ENCODE measurements at regions not wholly inside any gene's neighbourhood (a gene's known extent, or its start where the extent isn't known, plus 50 kb on each side); places are given as distances from the start of the nearest gene placed in this dataset.
"Not testable (repeated sequence)": the region's sequence is repeated elsewhere in the genome, so short reads cannot be mapped to it uniquely, and the experiment has no call there.

- Mint-ChIP-seq H3K4me1 (no peaks in the 10 kb centered on the region), H3K27ac (no peak overlapping the region), H3K27me3 (ENCODE audit: low read depth in 3 of 3) (peaks cover 0 to 2% (median 0%) of the 10 kb centered on the region in 3 donors), H3K4me3 (no peak overlapping the region), H3K36me3 (no peaks in the 10 kb centered on the region), H3K9me3 (peaks cover 9 to 26% (median 15%) of the 10 kb centered on the region in 7 donors)
- Histone ChIP-seq H3K4me2 (replicated peaks; ENCODE audit: extremely low read depth, low read length, poor library complexity, severe bottlenecking) (no peak overlapping the region), H3K4me3 (replicated peaks in 1 of 3; ENCODE audit: low read depth in 2 of 3, low read length in 3 of 3) (no peak overlapping the region), H3K27ac (ENCODE audit: low read depth in 1 of 2, low read length in 2 of 2) (no peak overlapping the region), H3K4me1 (ENCODE audit: control insufficient read depth in 1 of 2, insufficient read depth in 2 of 2, low read length in 2 of 2) (no peaks in the 10 kb centered on the region), H3K36me3 (replicated peaks in 1 of 2; ENCODE audit: control insufficient read depth in 1 of 2, insufficient read depth in 2 of 2, low read length in 2 of 2) (no peaks in the 10 kb centered on the region), H3K27me3 (ENCODE audit: control insufficient read depth in 2 of 2, insufficient read depth in 2 of 2, low read length in 2 of 2) (no peaks in the 10 kb centered on the region), H3K79me2 (ENCODE audit: insufficient read depth, low read length) (no peaks in the 10 kb centered on the region), H3K9ac (ENCODE audit: insufficient read depth, low read length, poor library complexity, severe bottlenecking) (no peak overlapping the region), H3K9me3 (replicated peaks in 1 of 2; ENCODE audit: control insufficient read depth in 1 of 2, insufficient read depth in 1 of 2, low read length in 2 of 2) (peaks cover 4 to 15% of the 10 kb centered on the region in 2 donors), H4K20me1 (ENCODE audit: insufficient read depth, low read length) (no peaks in the 10 kb centered on the region), H2AFZ (ENCODE audit: insufficient read depth, low read depth, low read length, poor library complexity, severe bottlenecking) (no peak overlapping the region)
- DNase-seq, result no peak
- no peak for TF ChIP-seq CTCF (IDR thresholded peaks at IDR 0.05)
- intact Hi-C loops (cut with micrococcal nuclease), result no loop called here
These were observed 184.1 kb downstream of the TTC6 start for GRCh38 chr14:37779480-37779879.

DNA sequence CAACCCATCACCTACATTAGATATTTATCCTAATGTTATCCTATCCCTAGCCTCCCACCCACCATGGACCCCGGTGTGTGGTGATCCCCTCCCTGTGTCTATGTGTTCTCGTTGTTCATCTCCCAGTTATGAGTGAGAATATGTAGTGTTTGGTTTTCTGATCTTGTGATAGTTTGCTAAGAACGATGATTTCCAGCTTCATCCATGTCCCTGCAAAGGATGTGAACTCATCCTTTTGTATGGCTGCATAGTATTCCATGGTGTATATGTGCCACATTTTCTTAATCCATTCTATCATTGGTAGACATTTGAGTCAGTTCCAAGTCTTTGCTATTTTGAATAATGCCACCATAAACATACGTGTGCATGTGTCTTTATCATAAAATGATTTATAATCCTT, 185.3 kb downstream of the TTC6 start:
- intact Hi-C loops (cut with micrococcal nuclease); DNase-seq; H3K27me3 Mint-ChIP-seq (ENCODE audit: low read depth in 3 of 3); H3K4me1 ChIP-seq (ENCODE audit: control insufficient read depth in 1 of 2, insufficient read depth in 2 of 2, low read length in 2 of 2); H3K27me3 ChIP-seq (ENCODE audit: control insufficient read depth in 2 of 2, insufficient read depth in 2 of 2, low read length in 2 of 2); H3K79me2 ChIP-seq (ENCODE audit: insufficient read depth, low read length); H3K4me3 Mint-ChIP-seq; H3K4me1 Mint-ChIP-seq; H3K36me3 ChIP-seq (replicated peaks in 1 of 2; ENCODE audit: control insufficient read depth in 1 of 2, insufficient read depth in 2 of 2, low read length in 2 of 2); H3K36me3 Mint-ChIP-seq; H3K4me2 ChIP-seq (replicated peaks; ENCODE audit: extremely low read depth, low read length, poor library complexity, severe bottlenecking); H3K9ac ChIP-seq (ENCODE audit: insufficient read depth, low read length, poor library complexity, severe bottlenecking); H3K4me3 ChIP-seq (replicated peaks in 1 of 3; ENCODE audit: low read depth in 2 of 3, low read length in 3 of 3); H3K27ac Mint-ChIP-seq; H3K27ac ChIP-seq (ENCODE audit: low read depth in 1 of 2, low read length in 2 of 2); H4K20me1 ChIP-seq (ENCODE audit: insufficient read depth, low read length); H2AFZ ChIP-seq (ENCODE audit: insufficient read depth, low read depth, low read length, poor library complexity, severe bottlenecking): not testable (repeated sequence)
- H3K9me3 Mint-ChIP-seq, result peaks cover 12 to 24% (median 16%) of the 10 kb centered on the region in 7 donors
- H3K9me3 ChIP-seq (replicated peaks in 1 of 2; ENCODE audit: control insufficient read depth in 1 of 2, insufficient read depth in 1 of 2, low read length in 2 of 2), result peaks cover 4 to 15% of the 10 kb centered on the region in 2 donors
- WGBS (ENCODE audit: insufficient coverage), result no CpG with 5 or more reads among the region's 4 CpGs

DNA sequence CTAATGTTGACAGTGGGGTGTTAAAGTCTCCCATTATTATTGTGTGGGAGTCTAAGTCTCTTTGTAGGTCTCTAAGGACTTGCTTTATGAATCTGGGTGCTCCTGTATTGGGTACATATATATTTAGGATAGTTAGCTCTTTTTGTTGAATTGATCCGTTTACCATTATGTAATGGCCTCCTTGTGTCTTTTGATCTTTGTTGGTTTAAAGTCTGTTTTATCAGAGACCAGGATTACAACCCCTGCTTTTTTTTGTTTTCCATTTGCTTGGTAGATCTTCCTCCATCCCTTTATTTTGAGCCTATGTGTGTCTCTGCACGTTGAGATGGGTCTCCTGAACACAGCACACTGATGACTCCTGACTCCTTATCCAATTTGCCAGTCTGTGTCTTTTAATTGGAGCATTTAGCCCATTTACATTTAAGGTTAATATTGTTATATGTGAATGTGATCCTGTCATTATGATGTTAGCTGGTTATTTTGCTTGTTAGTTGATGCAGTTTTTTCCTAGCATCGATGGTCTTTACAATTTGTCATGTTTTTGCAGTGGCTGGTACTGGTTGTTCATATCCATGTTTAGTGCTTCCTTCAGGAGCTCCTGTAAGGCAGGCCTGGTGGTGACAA, 188.9 kb downstream of the TTC6 start:
- intact Hi-C loops (cut with micrococcal nuclease); DNase-seq; H4K20me1 ChIP-seq (ENCODE audit: insufficient read depth, low read length); H3K27me3 ChIP-seq (ENCODE audit: control insufficient read depth in 2 of 2, insufficient read depth in 2 of 2, low read length in 2 of 2); H3K79me2 ChIP-seq (ENCODE audit: insufficient read depth, low read length); H3K4me1 ChIP-seq (ENCODE audit: control insufficient read depth in 1 of 2, insufficient read depth in 2 of 2, low read length in 2 of 2); H3K4me1 Mint-ChIP-seq; H3K36me3 Mint-ChIP-seq; H3K4me2 ChIP-seq (replicated peaks; ENCODE audit: extremely low read depth, low read length, poor library complexity, severe bottlenecking); H3K9me3 ChIP-seq (replicated peaks in 1 of 2; ENCODE audit: control insufficient read depth in 1 of 2, insufficient read depth in 1 of 2, low read length in 2 of 2); H3K27ac ChIP-seq (ENCODE audit: low read depth in 1 of 2, low read length in 2 of 2); H3K27ac Mint-ChIP-seq; H2AFZ ChIP-seq (ENCODE audit: insufficient read depth, low read depth, low read length, poor library complexity, severe bottlenecking); H3K36me3 ChIP-seq (replicated peaks in 1 of 2; ENCODE audit: control insufficient read depth in 1 of 2, insufficient read depth in 2 of 2, low read length in 2 of 2); H3K4me3 ChIP-seq (replicated peaks in 1 of 3; ENCODE audit: low read depth in 2 of 3, low read length in 3 of 3); H3K4me3 Mint-ChIP-seq; H3K9ac ChIP-seq (ENCODE audit: insufficient read depth, low read length, poor library complexity, severe bottlenecking); H3K27me3 Mint-ChIP-seq (ENCODE audit: low read depth in 3 of 3): not testable (repeated sequence)
- 80% methylated on average over 1 of the region's 3 CpGs for WGBS (ENCODE audit: insufficient coverage)
- peaks cover 2 to 18% (median 5%) of the 10 kb centered on the region in 7 donors for H3K9me3 Mint-ChIP-seq

DNA sequence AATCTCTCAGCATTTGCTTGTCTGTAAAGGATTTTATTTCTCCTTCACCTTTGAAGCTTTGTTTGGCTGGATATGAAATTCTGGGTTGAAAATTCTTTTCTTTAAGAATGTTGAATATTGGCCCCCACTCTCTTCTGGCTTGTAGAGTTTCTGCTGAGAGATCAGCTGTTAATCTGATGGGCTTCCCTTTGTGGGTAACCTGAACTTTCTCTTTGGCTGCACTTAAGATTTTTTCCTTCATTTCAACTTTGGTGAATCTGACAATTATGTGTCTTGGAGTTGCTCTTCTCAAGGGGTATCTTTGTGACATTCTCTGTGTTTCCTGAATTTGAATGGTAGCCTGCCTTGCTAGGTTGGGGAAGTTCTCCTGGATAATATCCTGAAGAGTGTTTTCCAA, 189.4 kb downstream of the TTC6 start:
- H3K4me2 ChIP-seq (replicated peaks; ENCODE audit: extremely low read depth, low read length, poor library complexity, severe bottlenecking); H3K27ac ChIP-seq (ENCODE audit: low read depth in 1 of 2, low read length in 2 of 2); H3K36me3 ChIP-seq (replicated peaks in 1 of 2; ENCODE audit: control insufficient read depth in 1 of 2, insufficient read depth in 2 of 2, low read length in 2 of 2); H3K9me3 ChIP-seq (replicated peaks in 1 of 2; ENCODE audit: control insufficient read depth in 1 of 2, insufficient read depth in 1 of 2, low read length in 2 of 2); H3K4me1 ChIP-seq (ENCODE audit: control insufficient read depth in 1 of 2, insufficient read depth in 2 of 2, low read length in 2 of 2); H4K20me1 ChIP-seq (ENCODE audit: insufficient read depth, low read length); DNase-seq; H3K27me3 Mint-ChIP-seq (ENCODE audit: low read depth in 3 of 3); H3K4me3 Mint-ChIP-seq; H3K36me3 Mint-ChIP-seq; H3K9ac ChIP-seq (ENCODE audit: insufficient read depth, low read length, poor library complexity, severe bottlenecking); H3K4me3 ChIP-seq (replicated peaks in 1 of 3; ENCODE audit: low read depth in 2 of 3, low read length in 3 of 3); intact Hi-C loops (cut with micrococcal nuclease); H3K27ac Mint-ChIP-seq; H2AFZ ChIP-seq (ENCODE audit: insufficient read depth, low read depth, low read length, poor library complexity, severe bottlenecking); H3K4me1 Mint-ChIP-seq; H3K79me2 ChIP-seq (ENCODE audit: insufficient read depth, low read length); H3K27me3 ChIP-seq (ENCODE audit: control insufficient read depth in 2 of 2, insufficient read depth in 2 of 2, low read length in 2 of 2): not testable (repeated sequence)
- peaks cover 2 to 18% (median 5%) of the 10 kb centered on the region in 7 donors for H3K9me3 Mint-ChIP-seq

Data from CD14-positive monocyte (primary cell).